Neural progenitor cell (in vitro differentiated cells): ENCODE measurements at regions not wholly inside any gene's neighbourhood (a gene's known extent, or its start where the extent isn't known, plus 50 kb on each side); places are given as distances from the start of the nearest gene placed in this dataset.

ENCODE experiments used
- EZH2 ChIP-seq: fragments of 200-600 bp; sonication (generic); IDR thresholded peaks from 2 replicates; pipeline ENCODE4 v1.6.1; 2017; ENCODE audit warnings: antibody characterized with exemption, mild to moderate bottlenecking, moderate library complexity
- EZH2phosphoT487 ChIP-seq: fragments of 200-600 bp; sonication (generic); IDR thresholded peaks from 2 replicates; pipeline ENCODE4 v1.6.1; 2017; ENCODE audit warnings: antibody characterized with exemption
- TF ChIP-seq, protein P1 (sequence below): fragments of 200-600 bp; sonication (generic); IDR thresholded peaks from 2 replicates; pipeline ENCODE4 v1.5.1; 2017; ENCODE audit warnings: antibody characterized with exemption, mild to moderate bottlenecking

DNA sequence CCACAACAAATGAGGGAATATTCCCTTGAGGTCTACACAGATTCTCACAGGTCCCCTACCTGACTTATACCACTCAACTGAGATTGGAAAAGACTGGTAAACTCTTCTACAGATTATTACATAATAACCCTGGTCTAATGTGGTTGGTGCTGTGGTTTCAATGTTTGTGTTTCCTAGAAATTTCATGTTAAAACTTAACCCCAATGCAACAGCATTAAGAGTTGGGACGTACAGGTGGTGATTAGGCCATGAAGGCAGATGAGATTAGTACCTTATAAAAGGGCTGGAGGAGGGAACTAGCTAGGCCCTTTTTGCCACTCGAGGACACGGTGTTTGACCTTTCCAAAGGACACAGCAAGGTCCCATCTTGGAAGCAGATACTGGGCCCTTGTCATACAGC, 84.3 kb upstream of the TAPT1 start:
- TF ChIP-seq, protein P1, sequence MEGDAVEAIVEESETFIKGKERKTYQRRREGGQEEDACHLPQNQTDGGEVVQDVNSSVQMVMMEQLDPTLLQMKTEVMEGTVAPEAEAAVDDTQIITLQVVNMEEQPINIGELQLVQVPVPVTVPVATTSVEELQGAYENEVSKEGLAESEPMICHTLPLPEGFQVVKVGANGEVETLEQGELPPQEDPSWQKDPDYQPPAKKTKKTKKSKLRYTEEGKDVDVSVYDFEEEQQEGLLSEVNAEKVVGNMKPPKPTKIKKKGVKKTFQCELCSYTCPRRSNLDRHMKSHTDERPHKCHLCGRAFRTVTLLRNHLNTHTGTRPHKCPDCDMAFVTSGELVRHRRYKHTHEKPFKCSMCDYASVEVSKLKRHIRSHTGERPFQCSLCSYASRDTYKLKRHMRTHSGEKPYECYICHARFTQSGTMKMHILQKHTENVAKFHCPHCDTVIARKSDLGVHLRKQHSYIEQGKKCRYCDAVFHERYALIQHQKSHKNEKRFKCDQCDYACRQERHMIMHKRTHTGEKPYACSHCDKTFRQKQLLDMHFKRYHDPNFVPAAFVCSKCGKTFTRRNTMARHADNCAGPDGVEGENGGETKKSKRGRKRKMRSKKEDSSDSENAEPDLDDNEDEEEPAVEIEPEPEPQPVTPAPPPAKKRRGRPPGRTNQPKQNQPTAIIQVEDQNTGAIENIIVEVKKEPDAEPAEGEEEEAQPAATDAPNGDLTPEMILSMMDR, result no peak
- TF ChIP-seq EZH2phosphoT487, result no peak
- TF ChIP-seq EZH2, result no peak
